GM12864 (cell line): ENCODE measurements at regions not wholly inside any gene's neighbourhood (a gene's known extent, or its start where the extent isn't known, plus 50 kb on each side); places are given as distances from the start of the nearest gene placed in this dataset.

Experiments used
- DNase-seq: peaks from one replicate; pipeline ENCODE4 v3.0.0-alpha.2; 2011; ENCODE audit warnings: low read depth
- H3K4me3 ChIP-seq: 2 replicates; pipeline ENCODE4 v1.5.1; 2011; ENCODE audit warnings: mild to moderate bottlenecking, low read depth, low read length, control low read depth
- CTCF ChIP-seq: IDR thresholded peaks from 2 replicates; pipeline ENCODE4 v1.5.1; 2011; ENCODE audit warnings: low read depth, mild to moderate bottlenecking, moderate library complexity, low read length, control low read depth, inconsistent platforms; ENCODE audit errors: missing control alignments

- DNase-seq = no peak
- H3K4me3 ChIP-seq = no peak overlapping the region
- TF ChIP-seq CTCF = no peak
Measured at GRCh38 chr9:28999057-28999456, 1425.8 kb upstream of the C9orf72 start.

- no peak overlapping the region for H3K4me3 ChIP-seq
- no peak for TF ChIP-seq CTCF
- no peak for DNase-seq
Measured at GRCh38 chr9:28999806-29000205, 1426.5 kb upstream of the C9orf72 start.

- no peak overlapping the region for H3K4me3 ChIP-seq
- no peak for DNase-seq
- TF ChIP-seq CTCF = no peak
Measured at GRCh38 chr9:29001006-29001405, 1427.7 kb upstream of the C9orf72 start.

GRCh38 chr9:29004988-29005387 lies 1431.7 kb upstream of the C9orf72 start:
- DNase-seq = no peak
- no peak for TF ChIP-seq CTCF
- H3K4me3 ChIP-seq = no peak overlapping the region

- no peak for TF ChIP-seq CTCF
- H3K4me3 ChIP-seq = no peak overlapping the region
- no peak for DNase-seq
Measured at GRCh38 chr9:29006628-29007027, 1433.3 kb upstream of the C9orf72 start.

DNA sequence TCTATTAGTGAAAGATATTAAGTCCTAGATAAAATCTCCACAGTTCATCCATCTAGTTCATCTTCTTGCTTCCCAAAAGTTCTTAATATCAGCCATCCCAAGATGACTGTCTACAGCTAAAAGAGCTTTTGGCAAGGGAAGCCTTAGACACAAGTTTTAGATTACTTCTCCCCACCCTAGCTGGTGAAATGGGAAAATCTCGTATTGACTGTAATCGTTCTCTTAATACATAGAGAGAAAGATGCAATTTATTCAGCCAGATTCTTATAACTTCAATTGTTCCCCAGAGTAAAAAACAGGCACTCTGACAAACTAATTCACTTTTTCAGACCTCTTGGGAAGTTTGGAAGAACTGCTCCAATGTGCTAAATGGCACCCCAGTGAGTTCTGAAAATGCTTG lies 1439.6 kb upstream of the C9orf72 start:
- TF ChIP-seq CTCF = no peak
- DNase-seq = no peak
- H3K4me3 ChIP-seq = no peak overlapping the region

DNA sequence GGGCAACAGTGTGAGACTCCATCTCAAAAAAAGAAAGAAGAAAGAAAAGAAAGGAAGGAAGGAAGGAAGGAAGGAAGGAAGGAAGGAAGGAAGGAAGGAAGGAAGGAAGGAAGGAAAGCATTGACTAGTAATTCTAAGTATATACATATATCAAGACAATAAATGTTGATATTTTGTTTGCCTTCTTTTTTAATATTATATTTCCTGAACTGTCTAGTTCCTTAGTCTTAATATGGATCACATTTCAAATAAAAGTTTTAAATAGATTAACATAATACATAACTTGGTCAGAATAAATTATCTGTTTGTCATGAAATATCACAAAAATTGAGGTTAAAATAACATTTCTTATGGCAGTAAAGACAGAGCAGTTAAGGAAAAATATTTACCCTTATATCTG lies 1448.4 kb upstream of the C9orf72 start:
- no peak overlapping the region for H3K4me3 ChIP-seq
- TF ChIP-seq CTCF = no peak
- DNase-seq = no peak
